H7 (cell line): ENCODE measurements at regions not wholly inside any gene's neighbourhood (a gene's known extent, or its start where the extent isn't known, plus 50 kb on each side); places are given as distances from the start of the nearest gene placed in this dataset.
A peak's percentile ranks its signal among the peaks of the same experiment; 100 is the strongest.
"Not testable (repeated sequence)": the region's sequence is repeated elsewhere in the genome, so short reads cannot be mapped to it uniquely, and the experiment has no call there.

Source experiments
- DNase-seq: peaks from one replicate; pipeline ENCODE4 v3.0.0; 2012
- H3K27me3 ChIP-seq: 2 replicates; pipeline ENCODE4 v1.6.0; 2011; ENCODE audit warnings: mild to moderate bottlenecking, low read length; ENCODE audit not compliant: control insufficient read depth, insufficient read depth
- H3K36me3 ChIP-seq: replicated peaks from 2 replicates; pipeline ENCODE4 v1.5.1; 2011; ENCODE audit warnings: low read length; ENCODE audit not compliant: control insufficient read depth, insufficient read depth
- H3K4me3 ChIP-seq: 2 replicates; pipeline ENCODE4 v1.5.1; 2011; ENCODE audit warnings: low read depth, mild to moderate bottlenecking, control low read depth, low read length, moderate library complexity; ENCODE audit not compliant: insufficient read depth

DNA sequence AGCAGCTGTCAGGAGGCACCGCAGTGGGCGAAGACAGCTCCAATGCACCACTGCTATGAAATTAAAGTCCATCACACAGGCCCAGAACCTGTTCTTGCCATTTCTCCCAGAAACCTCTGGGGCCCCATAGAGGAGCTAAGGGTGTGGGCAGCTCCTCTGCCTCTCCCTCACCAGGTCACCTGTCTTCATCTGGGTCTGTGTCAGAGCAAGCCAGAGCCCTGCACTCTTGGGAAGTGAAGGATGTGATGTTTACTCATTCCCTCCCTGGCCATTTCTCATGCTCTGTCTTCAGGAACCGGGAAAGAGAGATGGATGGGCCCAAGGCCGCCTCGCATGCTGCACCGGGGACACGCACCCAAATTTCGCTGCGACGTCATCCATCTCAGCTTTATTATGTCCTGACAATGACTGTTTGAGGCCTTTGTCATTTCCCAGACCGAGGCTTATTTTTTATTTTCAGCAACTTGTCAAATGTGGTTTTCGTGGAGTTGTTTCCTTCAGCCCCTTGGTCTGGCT lies 216.1 kb downstream of the NPHP4 start:
- Histone ChIP-seq H3K36me3 (no peaks in the 10 kb centered on the region), H3K4me3 (no peak overlapping the region), H3K27me3 (no peaks in the 10 kb centered on the region; the same call in 1 of the 2 replicates)
- DNase-seq: peak; percentile 16

DNA sequence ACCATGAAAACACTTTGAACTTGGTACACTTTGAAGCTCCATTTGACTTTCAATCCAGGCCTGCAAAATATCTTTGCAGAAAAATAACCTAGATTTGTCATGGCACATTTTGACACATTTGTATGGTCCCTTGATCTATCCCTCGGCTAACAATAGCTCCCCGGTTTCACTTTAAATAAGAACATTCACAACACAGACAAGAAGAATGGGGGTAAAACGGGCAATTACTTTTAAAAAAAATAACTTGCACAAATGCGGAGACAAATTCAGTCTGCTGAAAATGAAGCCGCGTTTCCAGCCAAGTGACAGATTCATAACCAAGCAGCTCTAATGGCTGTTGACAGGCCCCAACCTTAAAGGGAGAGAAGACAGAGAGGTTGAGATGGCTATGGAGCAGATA lies 218.2 kb downstream of the NPHP4 start:
- Histone ChIP-seq H3K27me3 (no peaks in the 10 kb centered on the region; the same call in 1 of the 2 replicates), H3K4me3 (no peak overlapping the region), H3K36me3 (no peaks in the 10 kb centered on the region)
- no peak for DNase-seq

DNA sequence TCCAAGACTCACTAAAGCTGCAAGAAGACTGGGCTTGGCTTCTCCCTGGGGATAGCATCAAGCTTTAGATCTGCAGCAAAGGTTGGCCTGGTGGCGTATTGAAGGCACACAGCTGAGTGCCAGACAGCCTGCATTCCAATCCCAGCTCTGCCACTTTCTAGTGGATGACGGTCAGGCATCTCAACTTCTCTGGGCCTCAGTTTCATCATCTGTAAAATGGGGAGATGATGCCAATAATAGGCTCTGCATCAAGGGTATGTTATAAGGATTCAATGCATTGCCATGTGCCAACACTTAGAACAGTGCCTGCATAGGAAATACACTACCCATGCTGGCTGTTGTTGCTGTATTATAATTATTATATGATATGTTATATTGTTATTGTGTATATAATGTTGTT lies 220.4 kb downstream of the NPHP4 start:
- H3K27me3 ChIP-seq: no peaks in the 10 kb centered on the region
- no peak for DNase-seq
- no peaks in the 10 kb centered on the region for H3K36me3 ChIP-seq
- H3K4me3 ChIP-seq: no peak overlapping the region

DNA sequence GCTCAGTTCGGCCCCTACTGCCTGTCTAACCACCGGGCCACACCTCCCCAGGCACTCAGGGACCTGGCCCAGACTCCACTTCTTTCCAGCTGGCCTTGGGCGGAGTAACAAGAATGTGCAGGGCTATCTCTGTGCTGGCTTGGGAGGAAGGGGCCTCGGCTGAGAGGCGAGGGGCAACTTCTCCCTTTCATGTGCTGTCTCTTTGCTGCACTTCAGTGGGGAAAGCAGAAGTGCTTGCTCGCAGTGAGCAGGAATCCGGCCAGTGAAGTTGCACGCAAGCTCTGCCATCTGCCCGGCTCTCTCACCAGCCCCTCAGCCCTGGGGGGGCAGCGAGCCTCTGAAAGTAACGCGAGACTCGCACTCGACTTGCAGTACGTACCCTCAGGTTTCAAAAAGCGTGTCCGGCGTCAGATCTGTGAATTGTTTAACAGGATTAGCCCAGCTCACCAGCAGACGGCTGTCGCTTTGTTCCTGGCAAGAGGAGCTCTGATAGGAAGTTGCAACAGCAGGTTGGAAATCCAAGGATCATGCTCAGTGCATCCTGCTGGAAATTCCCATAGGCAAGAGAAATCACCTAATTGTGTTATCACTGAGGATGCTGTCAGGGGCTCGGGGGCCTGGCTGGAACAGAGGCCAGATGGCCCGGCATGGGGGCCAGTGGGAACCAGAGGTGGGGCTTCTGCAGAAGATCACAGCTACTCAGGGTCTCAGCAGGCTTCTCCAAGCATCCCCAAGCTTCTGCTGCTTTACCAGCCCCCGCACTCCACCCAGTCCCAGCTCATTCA lies 221.1 kb downstream of the NPHP4 start:
- DNase-seq: peak; percentile 56
- no peaks in the 10 kb centered on the region for H3K27me3 ChIP-seq

DNA sequence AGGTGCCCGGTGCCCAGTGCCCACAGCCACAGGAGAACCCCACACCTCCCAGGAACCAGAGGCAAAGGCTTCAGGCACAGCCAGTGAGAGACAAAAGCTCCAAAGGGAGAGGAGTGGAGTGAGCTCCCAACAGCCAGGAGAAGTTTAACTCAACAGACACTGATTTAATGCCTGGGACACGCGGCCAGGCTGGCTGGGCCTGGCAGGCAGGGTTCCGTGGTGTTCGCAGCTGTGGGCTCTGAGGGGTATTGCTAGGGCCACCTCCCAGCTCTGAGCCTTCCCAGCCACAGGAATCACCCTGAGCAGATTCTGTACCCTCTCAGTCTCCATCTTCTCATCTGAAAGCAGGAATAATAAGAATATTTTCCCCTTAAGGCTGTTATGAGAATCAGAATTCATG lies 222.5 kb downstream of the NPHP4 start:
- Histone ChIP-seq H3K27me3 (no peaks in the 10 kb centered on the region), H3K36me3 (no peaks in the 10 kb centered on the region), H3K4me3 (no peak overlapping the region)
- peak; percentile 32 for DNase-seq

More for the DNA sequence above, 221.1 kb downstream of the NPHP4 start:
- Histone ChIP-seq H3K36me3 (no peaks in the 10 kb centered on the region), H3K4me3 (no peak overlapping the region)

DNA sequence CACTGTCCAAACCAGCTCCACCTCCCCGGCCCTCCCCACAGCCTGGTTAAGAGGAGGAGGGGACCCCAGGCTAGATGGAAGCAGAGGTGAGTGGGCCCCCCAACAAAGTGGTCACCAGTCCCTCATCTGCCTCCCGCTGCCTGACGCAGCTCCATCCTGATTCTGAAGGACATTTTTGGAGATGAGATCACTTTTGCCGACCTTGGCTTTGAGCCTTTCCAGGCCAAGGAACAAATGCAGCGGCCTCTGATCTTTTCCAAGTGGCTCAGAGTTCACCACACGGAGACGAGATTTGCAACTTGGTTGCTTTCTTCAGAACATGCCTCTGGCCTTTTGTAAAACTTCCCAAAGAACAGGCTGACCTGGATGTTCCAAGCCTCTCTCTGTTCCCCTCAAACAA lies 223.1 kb downstream of the NPHP4 start:
- peak; percentile 36 for DNase-seq
- H3K36me3 ChIP-seq: no peaks in the 10 kb centered on the region
- H3K27me3 ChIP-seq: no peaks in the 10 kb centered on the region
- no peak overlapping the region for H3K4me3 ChIP-seq

DNA sequence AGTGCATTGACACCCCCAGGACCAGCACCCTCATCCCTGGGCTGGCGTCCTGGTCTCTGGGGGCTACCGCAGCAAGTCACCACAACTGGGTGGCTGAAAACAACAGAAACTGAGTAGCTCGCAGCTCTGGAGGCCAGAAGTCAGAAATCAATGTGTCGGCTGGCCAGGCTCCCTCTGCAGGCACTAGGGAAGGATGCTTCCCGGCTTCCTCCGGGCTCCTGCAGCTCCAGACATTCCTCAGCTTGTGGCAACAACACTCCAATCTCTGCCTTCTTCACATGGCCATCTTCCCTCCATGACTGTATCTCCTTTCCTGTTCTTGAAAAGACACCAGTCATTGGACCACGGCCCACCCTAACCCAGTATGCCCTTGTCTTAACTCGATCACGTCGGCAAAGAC lies 224.2 kb downstream of the NPHP4 start:
- peak; percentile 80 for DNase-seq
- no peak overlapping the region for H3K4me3 ChIP-seq
- no peaks in the 10 kb centered on the region for H3K27me3 ChIP-seq
- H3K36me3 ChIP-seq: no peaks in the 10 kb centered on the region

DNA sequence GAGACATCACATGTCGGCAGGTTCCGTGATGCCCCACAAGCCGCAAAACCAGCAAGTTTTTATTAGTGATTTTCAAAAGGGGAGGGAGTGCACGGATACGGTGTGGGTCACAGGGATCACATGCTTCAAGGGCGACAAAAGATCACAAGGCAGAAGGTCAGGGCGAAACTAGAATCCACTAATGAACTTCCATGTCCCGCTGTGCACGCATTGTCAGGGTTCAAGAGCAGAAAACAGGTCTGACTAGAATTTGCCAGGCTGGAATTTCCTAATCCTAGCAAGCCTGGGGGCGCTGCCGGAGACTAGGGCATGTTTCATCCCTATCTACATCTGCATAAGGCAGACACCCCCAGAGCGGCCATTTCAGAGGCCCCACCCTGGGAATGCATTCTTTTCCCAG lies 225.2 kb downstream of the NPHP4 start:
- peak; percentile 51 for DNase-seq
- not testable (repeated sequence) for H3K36me3 ChIP-seq, H3K4me3 ChIP-seq, H3K27me3 ChIP-seq

DNA sequence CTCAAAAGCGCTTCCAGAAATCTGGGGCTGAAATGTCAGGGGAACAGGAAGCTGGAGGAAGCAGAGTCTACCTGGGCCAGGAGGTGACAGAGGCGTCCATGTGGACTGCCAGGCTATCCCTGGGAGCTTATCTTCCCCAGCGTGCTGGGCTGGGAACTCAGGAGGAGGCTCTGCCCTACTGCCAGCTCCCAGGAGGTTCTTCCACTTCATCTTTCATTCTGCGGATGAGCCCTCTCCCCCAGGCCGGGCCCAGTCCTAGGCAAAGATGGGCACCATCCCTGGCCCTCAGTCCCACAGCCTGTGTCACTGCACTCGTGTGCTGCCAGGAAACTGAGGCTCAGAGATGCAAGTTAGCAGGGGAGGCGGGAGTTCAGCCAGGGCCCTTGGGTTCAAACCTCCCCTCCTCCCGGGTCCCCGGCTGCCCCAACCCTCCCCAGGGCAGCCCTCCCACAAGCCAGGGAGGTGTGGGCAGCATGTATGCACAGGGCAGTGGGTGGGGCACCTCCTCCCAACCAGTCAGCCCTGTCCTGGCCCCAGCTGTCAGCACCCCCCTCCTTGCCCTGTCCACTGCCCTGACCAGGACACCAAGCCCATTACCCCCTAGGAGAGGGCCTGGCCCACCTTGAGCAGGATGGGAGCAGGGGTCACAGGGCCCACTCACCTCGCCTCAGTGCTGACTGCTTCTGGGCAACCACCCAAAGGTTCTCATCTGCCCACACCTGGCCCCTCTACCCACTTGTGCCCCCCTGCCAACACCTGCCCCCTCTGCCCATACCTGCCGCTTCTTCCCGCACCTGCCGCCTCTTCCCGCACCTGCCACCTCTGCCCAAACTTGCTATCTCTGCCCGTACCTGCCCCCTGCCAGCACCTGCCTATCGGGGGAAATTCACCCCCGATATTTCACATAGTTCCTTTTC lies 226.0 kb downstream of the NPHP4 start:
- peak; percentile 63 for DNase-seq
- H3K4me3 ChIP-seq: no peak overlapping the region

DNA sequence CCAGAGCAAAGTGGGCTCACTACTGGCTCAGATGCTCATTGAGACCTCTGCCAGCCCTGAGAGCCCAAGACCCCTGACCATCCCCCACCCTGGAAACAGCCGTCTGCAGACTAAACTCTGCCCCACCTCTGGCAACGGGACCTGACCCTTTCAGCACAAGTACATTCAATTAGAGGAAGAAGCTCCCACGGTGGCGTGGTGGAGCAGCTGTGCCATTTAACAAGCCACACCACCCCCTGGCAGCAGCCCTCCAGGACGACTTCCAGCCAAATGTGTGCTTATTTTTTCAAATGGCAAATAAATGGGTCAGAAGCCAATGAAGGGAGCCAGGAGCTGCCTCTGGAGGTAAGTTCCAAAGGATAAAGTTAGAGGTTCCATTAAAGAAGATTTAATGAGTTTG lies 226.7 kb downstream of the NPHP4 start:
- Histone ChIP-seq H3K27me3 (no peaks in the 10 kb centered on the region), H3K36me3 (no peaks in the 10 kb centered on the region)

More for the DNA sequence above, 226.0 kb downstream of the NPHP4 start:
- no peaks in the 10 kb centered on the region for H3K36me3 ChIP-seq
- no peaks in the 10 kb centered on the region for H3K27me3 ChIP-seq

DNA sequence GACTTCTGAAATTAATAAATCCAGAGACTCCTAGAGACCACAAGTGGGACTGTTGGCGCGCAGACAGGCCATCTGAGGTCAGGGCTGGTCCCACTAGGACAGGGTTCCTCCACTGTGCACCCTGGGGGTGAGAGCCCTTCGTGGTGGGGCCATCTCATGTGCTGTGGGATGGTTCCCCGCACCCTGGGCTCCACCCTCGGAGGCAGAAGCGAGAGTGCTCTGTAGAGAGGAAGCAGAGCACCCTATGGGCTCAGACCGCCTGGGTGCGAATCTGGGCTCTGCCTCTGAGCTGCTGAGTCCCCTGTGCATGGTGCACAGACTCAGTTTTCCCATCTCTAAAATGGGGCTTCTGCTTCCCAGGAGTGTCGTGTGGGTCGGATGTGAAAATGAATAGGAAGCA lies 227.3 kb downstream of the NPHP4 start:
- no peak for DNase-seq
- no peak overlapping the region for H3K4me3 ChIP-seq
- no peaks in the 10 kb centered on the region for H3K27me3 ChIP-seq
- no peaks in the 10 kb centered on the region for H3K36me3 ChIP-seq

More for the DNA sequence above, 226.7 kb downstream of the NPHP4 start:
- no peak for DNase-seq
- H3K4me3 ChIP-seq: no peak overlapping the region

DNA sequence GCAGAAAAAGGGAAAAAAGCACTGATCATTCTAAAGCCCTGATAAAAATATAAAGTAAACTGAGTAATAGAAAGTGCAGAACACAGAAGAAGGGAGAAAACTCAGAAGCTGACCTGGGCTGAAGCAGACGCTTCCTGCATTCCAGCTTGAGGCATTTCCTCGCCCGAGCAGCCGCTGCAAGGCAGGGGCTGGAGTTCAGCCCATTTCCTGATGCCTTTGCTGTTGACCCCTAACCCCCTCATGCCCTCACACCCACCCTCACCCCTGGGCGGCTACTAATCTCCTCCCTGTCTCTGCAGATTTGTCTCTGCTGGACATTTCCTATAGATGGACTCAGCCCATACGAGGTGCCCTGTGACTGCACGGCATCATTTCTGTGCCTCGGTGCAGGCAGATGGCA lies 227.8 kb downstream of the NPHP4 start:
- H3K36me3 ChIP-seq: no peaks in the 10 kb centered on the region
- no peak for DNase-seq
- H3K4me3 ChIP-seq: no peak overlapping the region
- no peaks in the 10 kb centered on the region for H3K27me3 ChIP-seq

DNA sequence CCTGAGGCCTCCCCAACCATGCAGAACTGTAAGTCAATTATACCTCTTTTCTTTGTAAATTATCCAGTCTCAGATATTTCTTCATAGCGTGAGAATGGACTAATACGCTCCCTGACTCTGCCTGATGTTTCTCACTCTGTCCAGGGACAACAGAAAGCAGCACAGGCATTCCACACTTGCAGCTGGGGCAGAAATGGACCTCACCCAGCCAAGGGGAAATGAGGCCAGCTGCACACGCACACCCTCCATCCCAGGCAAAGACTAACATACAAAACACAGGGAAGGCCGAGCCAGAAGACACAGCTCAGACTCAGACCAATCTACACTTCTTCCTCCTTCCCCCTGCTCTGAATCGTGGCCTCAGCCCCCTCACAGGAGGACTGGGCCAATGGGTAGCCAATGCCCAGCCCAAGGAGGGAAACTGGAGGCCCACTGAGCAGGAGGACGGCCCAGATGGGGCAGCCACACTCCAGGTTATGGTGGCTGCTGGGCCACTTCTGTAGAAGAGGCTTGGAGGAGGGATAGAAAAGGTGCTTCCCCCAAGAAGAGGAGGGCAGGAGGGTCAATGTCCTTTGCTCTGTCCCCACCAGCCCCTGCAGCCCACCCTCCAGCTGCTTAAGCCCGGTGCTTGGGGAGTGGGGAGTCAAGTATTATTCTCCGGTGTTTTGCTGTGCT lies 228.4 kb downstream of the NPHP4 start:
- no peak overlapping the region for H3K4me3 ChIP-seq
- H3K27me3 ChIP-seq: no peaks in the 10 kb centered on the region
- no peaks in the 10 kb centered on the region for H3K36me3 ChIP-seq
- no peak for DNase-seq

DNA sequence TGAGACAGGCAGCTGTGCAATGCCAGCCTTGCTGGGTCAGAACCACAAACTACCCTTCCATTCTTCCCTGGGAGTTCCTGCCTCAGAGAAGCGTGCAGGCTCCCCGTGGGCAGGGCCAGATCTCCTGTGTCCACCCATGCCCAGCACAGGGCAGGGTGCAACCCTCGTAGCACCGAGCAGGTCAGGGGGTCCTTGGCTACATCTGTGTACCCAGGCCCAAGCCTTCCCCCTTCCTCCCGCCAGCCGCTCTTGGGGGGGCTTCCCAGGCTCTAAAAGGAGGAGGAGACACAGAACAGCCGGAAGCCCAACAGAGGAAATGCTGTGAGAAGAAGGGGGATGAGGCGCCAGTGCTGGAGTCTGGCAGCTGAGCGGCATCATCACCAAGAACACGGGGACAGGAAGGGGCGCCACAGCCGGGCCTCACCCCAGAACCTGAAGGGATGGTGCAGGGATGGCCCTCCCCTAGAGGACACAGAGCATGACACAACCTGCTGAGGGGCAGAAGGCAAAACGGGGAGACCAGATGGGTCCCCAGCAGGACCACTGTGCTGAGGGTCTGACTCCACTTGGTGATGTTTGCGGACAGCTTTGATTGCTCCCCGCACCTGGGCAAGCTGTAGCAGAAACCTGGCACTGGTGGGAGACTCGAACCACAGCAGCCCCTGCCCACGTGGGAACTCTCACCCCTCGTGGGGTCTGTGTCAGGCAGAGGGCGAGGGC lies 233.2 kb downstream of the NPHP4 start:
- DNase-seq: no peak
- H3K4me3 ChIP-seq: no peak overlapping the region
- H3K27me3 ChIP-seq: no peaks in the 10 kb centered on the region; the same call in 1 of the 2 replicates
- H3K36me3 ChIP-seq: no peaks in the 10 kb centered on the region
